K562 (cell line): ENCODE measurements at regions not wholly inside any gene's neighbourhood (a gene's known extent, or its start where the extent isn't known, plus 50 kb on each side); places are given as distances from the start of the nearest gene placed in this dataset.

Source experiments
- ATAC-seq: fragments of 200-7000 bp; cut with Tn5 transposase; 3 replicates; pipeline ENCODE4 v1.9.1; 2020; ENCODE audit warnings: moderate library complexity
- BruUV-seq: library from RNA; stranded (reverse); fragments of 400-500 nt; replicated peaks from 2 replicates; lab custom pipeline; 2021; lab: Mats Ljungman, UMichigan
- CTCF ChIA-PET: fragments of 300-600 bp; formaldehyde crosslinking; extraction: SDS; loops from one replicate; lab custom pipeline; 2021; ENCODE audit warnings: low intra/inter-chr PET ratio; lab: Yijun Ruan, JAX
- POLR2A ChIA-PET: fragments of 300-600, 350-650 bp; sonication (Branson Sonifier 250); formaldehyde crosslinking; extraction: SDS; loops from one replicate; lab custom pipeline; 2021; ENCODE audit warnings: antibody characterized with exemption, inconsistent platforms; lab: Yijun Ruan, JAX
- DNase-seq, 4 experiments: peaks; one replicate each; pipeline versions ENCODE4 v3.0.0 to v3.0.0-alpha.2; 2011 to 2018; ENCODE audit warnings: low spot score in 3 of 4, mixed read lengths in 3 of 4; ENCODE audit errors: extremely low read depth in 1 of 4
- FAIRE-seq: peaks from 2 replicates; lab custom pipeline; 2011; peaks lifted over from hg19 to GRCh38; lab: Jason Lieb, UNC
- H2AFZ ChIP-seq: 2 replicates; pipeline ENCODE4 v1.6.0; 2011; ENCODE audit warnings: low read depth, low read length, control low read depth, inconsistent platforms
- H3K27ac ChIP-seq: fragments of 200-600 bp; 3 replicates; pipeline ENCODE4 v1.8.0; 2011; ENCODE audit warnings: low read depth, mild to moderate bottlenecking, control low read depth, inconsistent platforms, low read length, moderate library complexity, mixed read lengths; ENCODE audit errors: extremely low read depth
- H3K27me3 ChIP-seq, 2 experiments: fragments of 300-600 bp in 1 of 2; 2 replicates in 1 of 2; 3 replicates in 1 of 2; pipeline versions ENCODE4 v1.6.0 to v1.8.0; 2011; ENCODE audit warnings: inconsistent platforms in 2 of 2, low read length in 2 of 2, mild to moderate bottlenecking in 1 of 2, mixed read lengths in 1 of 2, moderate library complexity in 1 of 2; ENCODE audit not compliant: control insufficient read depth in 2 of 2, insufficient read depth in 2 of 2
- H3K36me3 ChIP-seq: fragments of 300-600 bp; 3 replicates; pipeline ENCODE4 v1.8.0; 2011; ENCODE audit warnings: mild to moderate bottlenecking, low read length, inconsistent platforms; ENCODE audit not compliant: control insufficient read depth, insufficient read depth
- H3K4me1 ChIP-seq, 2 experiments: fragments of 200-600 bp in 1 of 2; replicated peaks in 1 of 2; 2 replicates in 1 of 2; 3 replicates in 1 of 2; pipeline versions ENCODE4 v1.5.1 to v1.8.0; 2011; ENCODE audit warnings: inconsistent platforms in 2 of 2, low read length in 2 of 2, mild to moderate bottlenecking in 1 of 2, mixed read lengths in 1 of 2, moderate library complexity in 1 of 2; ENCODE audit not compliant: control insufficient read depth in 2 of 2, insufficient read depth in 2 of 2
- H3K4me2 ChIP-seq: 2 replicates; pipeline ENCODE4 v1.6.1; 2011; ENCODE audit warnings: low read length, control low read depth, inconsistent platforms, mixed read lengths; ENCODE audit not compliant: insufficient read depth
- H3K4me3 ChIP-seq: fragments of 200-600 bp; sonication (generic), shearing (Covaris generic); 2 replicates; pipeline ENCODE4 v1.5.1; 2016; ENCODE audit warnings: control low read depth, inconsistent platforms
- H3K79me2 ChIP-seq: fragments of 200-600 bp; 3 replicates; pipeline ENCODE4 v1.8.0; 2011; ENCODE audit warnings: low read length, inconsistent platforms; ENCODE audit not compliant: control insufficient read depth, insufficient read depth
- H3K9ac ChIP-seq, 2 experiments: 2 replicates each; pipeline versions ENCODE4 v1.6.0 to v1.6.1; 2011; ENCODE audit warnings: low read depth in 2 of 2, low read length in 2 of 2, control low read depth in 1 of 2, inconsistent platforms in 1 of 2, mild to moderate bottlenecking in 1 of 2, mixed read lengths in 1 of 2; ENCODE audit not compliant: insufficient read depth in 1 of 2
- H3K9me1 ChIP-seq: one replicate; pipeline ENCODE4 v1.6.0; 2011; ENCODE audit warnings: inconsistent platforms, mild to moderate bottlenecking, low read length, moderate library complexity; ENCODE audit not compliant: control insufficient read depth, insufficient read depth
- H3K9me3 ChIP-seq: replicated peaks from 2 replicates; pipeline ENCODE4 v1.5.1; 2011; ENCODE audit warnings: low read depth, low read length, inconsistent platforms; ENCODE audit not compliant: control insufficient read depth, insufficient read depth
- H4K20me1 ChIP-seq: replicated peaks from 2 replicates; pipeline ENCODE4 v1.6.1; 2011; ENCODE audit warnings: low read length, inconsistent platforms, mixed read lengths; ENCODE audit not compliant: control insufficient read depth, insufficient read depth
- BACH1 ChIP-seq: fragments of 200-800 bp; sonication (Bioruptor generic); IDR thresholded peaks from 2 replicates; pipeline ENCODE4 v1.6.1; 2016; ENCODE audit warnings: missing genetic modification characterization, missing compliant biosample characterization
- MCM7 ChIP-seq, 2 experiments: fragments of 450-650 bp; IDR thresholded peaks; 2 replicates each; pipeline ENCODE4 v1.6.1; 2016 to 2018
- NR1H2 ChIP-seq: sonication (generic); formaldehyde crosslinking; IDR thresholded peaks from 2 replicates; pipeline ENCODE4 v1.4.0; 2020; ENCODE audit warnings: mild to moderate bottlenecking, missing genetic modification reagents
- PTTG1 ChIP-seq: fragments of 450-650 bp; IDR thresholded peaks from 2 replicates; pipeline ENCODE4 v1.6.1; 2016; ENCODE audit warnings: low read depth, mild to moderate bottlenecking, missing genetic modification characterization, missing compliant biosample characterization
- SAP30 ChIP-seq: fragments of 200-600 bp; sonication (generic); IDR thresholded peaks from 2 replicates; pipeline ENCODE4 v1.6.1; 2012; ENCODE audit warnings: borderline replicate concordance, low read depth, mild to moderate bottlenecking, moderate library complexity, low read length, control low read depth, inconsistent platforms; ENCODE audit not compliant: insufficient read depth, poor library complexity, severe bottlenecking
- WGBS: fragments of 100-300 bp; shearing (Covaris generic); methylation state at CpG from one replicate; pipeline ENCODE4 v1.1.6; 2016; ENCODE audit warnings: low coverage, mixed read lengths; ENCODE audit not compliant: insufficient coverage; ENCODE audit errors: missing lambda C conversion rate; 5-methylcytosine and 5-hydroxymethylcytosine counted together
- in situ Hi-C: fragments of 300-500 bp; cut with MboI; formaldehyde crosslinking; loops from 4 replicates; pipeline ENCODE4 v1.15.0; 2018; ENCODE audit warnings: inconsistent platforms, mixed read lengths
- intact Hi-C: fragments of 100-400 bp; cut with micrococcal nuclease; formaldehyde crosslinking; loops from 2 replicates; pipeline ENCODE4 v1.14.2; 2022
- TF ChIP-seq, protein P1 (sequence below): fragments of 450-650 bp; formaldehyde crosslinking; IDR thresholded peaks from 2 replicates; pipeline ENCODE4 v1.4.0; 2020; ENCODE audit warnings: mild to moderate bottlenecking, moderate library complexity
- TF ChIP-seq, protein P2 (sequence below): fragments of 450-650 bp; formaldehyde crosslinking; IDR thresholded peaks from 2 replicates; pipeline ENCODE4 v1.4.0; 2022; ENCODE audit warnings: mild to moderate bottlenecking, moderate library complexity

DNA sequence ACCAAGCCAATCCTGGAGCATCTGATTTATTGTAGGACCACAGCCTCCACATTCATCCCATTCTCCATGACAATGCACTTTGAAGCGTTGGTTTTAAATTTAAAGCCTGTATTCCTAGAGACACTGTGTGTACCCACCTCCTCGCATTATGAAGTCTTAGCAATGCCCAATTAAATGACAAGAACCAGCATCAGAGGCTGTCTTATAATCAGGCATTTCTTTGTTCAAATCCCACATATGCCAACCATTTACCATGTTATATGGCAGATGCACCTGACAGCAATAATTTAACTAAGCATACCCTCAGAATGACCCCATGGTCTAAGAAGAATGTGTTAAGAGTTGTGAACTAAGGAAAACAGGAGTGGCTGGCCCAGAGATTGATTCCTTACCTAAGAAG is 188.2 kb downstream of the IPMK start (continued):
- TF ChIP-seq, protein P1, sequence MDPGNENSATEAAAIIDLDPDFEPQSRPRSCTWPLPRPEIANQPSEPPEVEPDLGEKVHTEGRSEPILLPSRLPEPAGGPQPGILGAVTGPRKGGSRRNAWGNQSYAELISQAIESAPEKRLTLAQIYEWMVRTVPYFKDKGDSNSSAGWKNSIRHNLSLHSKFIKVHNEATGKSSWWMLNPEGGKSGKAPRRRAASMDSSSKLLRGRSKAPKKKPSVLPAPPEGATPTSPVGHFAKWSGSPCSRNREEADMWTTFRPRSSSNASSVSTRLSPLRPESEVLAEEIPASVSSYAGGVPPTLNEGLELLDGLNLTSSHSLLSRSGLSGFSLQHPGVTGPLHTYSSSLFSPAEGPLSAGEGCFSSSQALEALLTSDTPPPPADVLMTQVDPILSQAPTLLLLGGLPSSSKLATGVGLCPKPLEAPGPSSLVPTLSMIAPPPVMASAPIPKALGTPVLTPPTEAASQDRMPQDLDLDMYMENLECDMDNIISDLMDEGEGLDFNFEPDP, result no peak

DNA sequence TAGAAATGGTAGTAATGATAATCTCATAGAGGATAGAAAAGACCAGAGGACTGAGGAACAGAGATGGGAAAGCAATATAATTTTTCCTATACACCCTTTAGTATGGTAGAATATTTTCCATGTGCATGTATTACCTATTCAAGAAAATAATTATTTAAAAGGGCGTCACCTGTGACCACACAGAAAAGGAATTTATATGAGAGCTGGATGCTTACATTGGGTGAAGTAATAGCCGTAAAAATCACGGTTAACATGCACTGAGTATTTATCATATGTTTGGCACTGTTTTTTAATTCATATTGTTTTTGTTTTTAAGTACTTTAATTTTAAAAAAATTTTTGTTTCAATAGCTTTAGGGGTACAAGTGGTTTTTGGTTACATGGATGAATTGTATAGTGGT is 195.1 kb downstream of the IPMK start:
- no peak for TF ChIP-seq PTTG1 (tag)
- no peak for TF ChIP-seq MCM7 (IDR thresholded peaks at IDR 0.05)
- TF ChIP-seq, protein P2, sequence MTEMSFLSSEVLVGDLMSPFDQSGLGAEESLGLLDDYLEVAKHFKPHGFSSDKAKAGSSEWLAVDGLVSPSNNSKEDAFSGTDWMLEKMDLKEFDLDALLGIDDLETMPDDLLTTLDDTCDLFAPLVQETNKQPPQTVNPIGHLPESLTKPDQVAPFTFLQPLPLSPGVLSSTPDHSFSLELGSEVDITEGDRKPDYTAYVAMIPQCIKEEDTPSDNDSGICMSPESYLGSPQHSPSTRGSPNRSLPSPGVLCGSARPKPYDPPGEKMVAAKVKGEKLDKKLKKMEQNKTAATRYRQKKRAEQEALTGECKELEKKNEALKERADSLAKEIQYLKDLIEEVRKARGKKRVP (CRISPR knock-in tag), result no peak
- TF ChIP-seq NR1H2, result no peak
- no peak for TF ChIP-seq SAP30
- no peak for TF ChIP-seq BACH1 (tag)
- in situ Hi-C loops (no loop called here), intact Hi-C loops (no loop called here)
- BruUV-seq, result no TSS peak
- Histone ChIP-seq H3K9ac (no peak overlapping the region), H4K20me1 (no peaks in the 10 kb centered on the region), H3K27ac (no peak overlapping the region), H3K4me1 (no peaks in the 10 kb centered on the region), H2AFZ (no peak overlapping the region), H3K9me1 (no peaks in the 10 kb centered on the region), H3K36me3 (no peaks in the 10 kb centered on the region), H3K4me3 (no peak overlapping the region), H3K9me3 (no peaks in the 10 kb centered on the region), H3K27me3 (no peaks in the 10 kb centered on the region), H3K79me2 (no peaks in the 10 kb centered on the region), H3K4me2 (no peak overlapping the region)
- ChIA-PET CTCF (no interaction called here), POLR2A (no interaction called here)
- DNase-seq (no peak), ATAC-seq (no peak), FAIRE-seq (no peak)
- WGBS, result 0% methylated on average over 3 of the region's 3 CpGs
